ENCODE measurements at regions not wholly inside any gene's neighbourhood (a gene's known extent, or its start where the extent isn't known, plus 50 kb on each side); places are given as distances from the start of the nearest gene placed in this dataset.

GRCh38 chr20:5377484-5377883 lies 60.7 kb upstream of the PROKR2 start:
- BruUV-seq (replicated peaks) = no TSS peak
- ChIA-PET CTCF (no interaction called here), POLR2A (no interaction called here)
- dilution Hi-C loops (cut with MboI; ENCODE audit: extremely low pct_ligation_motif_present, low sequenced_read_pairs) (no loop called here), intact Hi-C loops (cut with micrococcal nuclease) (no loop called here)
- DNase-seq (ENCODE audit: low read depth, low spot score) (no peak), FAIRE-seq (no peak)
- no peaks in the 10 kb centered on the region for H3K9me3 ChIP-seq (replicated peaks; ENCODE audit: control insufficient read depth, insufficient read depth, low read length)
- no peak overlapping the region for H3K4me3 ChIP-seq (replicated peaks in 1 of 3; ENCODE audit: insufficient read depth in 1 of 3, low read depth in 1 of 3, low read length in 3 of 3)
- H3K36me3 ChIP-seq (ENCODE audit: control insufficient read depth in 2 of 2, extremely low read depth in 1 of 2, insufficient read depth in 2 of 2, low read length in 2 of 2) = no peaks in the 10 kb centered on the region
- H2AFZ ChIP-seq (ENCODE audit: low read depth, low read length) = no peak overlapping the region
- H4K20me1 ChIP-seq (replicated peaks; ENCODE audit: control insufficient read depth, extremely low read depth, insufficient read depth, low read length) = no peaks in the 10 kb centered on the region
- H3K4me2 ChIP-seq (ENCODE audit: insufficient read depth, low read length) = no peak overlapping the region
- no peaks in the 10 kb centered on the region for H3K79me2 ChIP-seq (ENCODE audit: control insufficient read depth, insufficient read depth, low read length)
- peaks cover 2 to 3% of the 10 kb centered on the region in 2 experiments for H3K27me3 ChIP-seq (ENCODE audit: control insufficient read depth in 2 of 2, insufficient read depth in 2 of 2, low read length in 2 of 2)
- H3K9ac ChIP-seq (replicated peaks; ENCODE audit: extremely low read depth, insufficient read depth, low read length) = no peak overlapping the region
- H3K27ac ChIP-seq (ENCODE audit: insufficient read depth, low read depth, low read length) = no peak overlapping the region
- TF ChIP-seq POLR2AphosphoS5 (IDR thresholded peaks at IDR 0.05; ENCODE audit: insufficient read depth, low read depth, low read length) (no peak), FOS (IDR thresholded peaks at IDR 0.05; ENCODE audit: borderline replicate concordance, insufficient read depth, low read length) (no peak), GATA2 (IDR thresholded peaks at IDR 0.05; ENCODE audit: insufficient read depth, insufficient read length, low read depth, low read length) (no peak), JUN (IDR thresholded peaks at IDR 0.05; ENCODE audit: borderline replicate concordance, insufficient read depth, insufficient read length, low read depth) (no peak), MYC (IDR thresholded peaks at IDR 0.05; ENCODE audit: low read depth, low read length) (no peak), POLR2A (IDR thresholded peaks at IDR 0.05; ENCODE audit: low read depth, low read length) (no peak), MAX (IDR thresholded peaks at IDR 0.05; ENCODE audit: insufficient read depth, insufficient read length) (no peak), EZH2 (IDR thresholded peaks at IDR 0.05; ENCODE audit: borderline replicate concordance, low read depth, low read length, severe bottlenecking) (no peak), CTCF (IDR thresholded peaks at IDR 0.05; ENCODE audit: extremely low read depth in 1 of 2, insufficient read depth in 1 of 2, low read depth in 1 of 2, low read length in 2 of 2) (no peak)
- H3K9me1 ChIP-seq (replicated peaks; ENCODE audit: control insufficient read depth, extremely low read depth, insufficient read depth, low read length) = no peaks in the 10 kb centered on the region
- no peaks in the 10 kb centered on the region for H3K4me1 ChIP-seq (ENCODE audit: control insufficient read depth, extremely low read depth, insufficient read depth, low read length)
